SK-N-SH (cell line): ENCODE measurements at regions not wholly inside any gene's neighbourhood (a gene's known extent, or its start where the extent isn't known, plus 50 kb on each side); places are given as distances from the start of the nearest gene placed in this dataset.
A peak's percentile ranks its signal among the peaks of the same experiment; 100 is the strongest.

Source experiments
- CTCF ChIA-PET: fragments of 300-600, 350-600 bp; formaldehyde crosslinking; extraction: SDS; loops from one replicate; lab custom pipeline; 2021; lab: Yijun Ruan, JAX
- POLR2A ChIA-PET: fragments of 350-600 bp; sonication (Branson Sonifier 250); formaldehyde crosslinking; extraction: SDS; loops from one replicate; lab custom pipeline; 2020; ENCODE audit warnings: antibody characterized with exemption, inconsistent platforms; lab: Yijun Ruan, JAX
- DNase-seq: peaks from one replicate; pipeline ENCODE4 v3.0.0; 2012
- H2AFZ ChIP-seq: fragments of 200-600 bp; sonication (generic); 2 replicates; pipeline ENCODE4 v1.8.1; 2016; ENCODE audit warnings: antibody characterized with exemption, mild to moderate bottlenecking, low read depth
- H3F3A ChIP-seq: fragments of 200-600 bp; sonication (generic); replicated peaks from 2 replicates; pipeline ENCODE3; 2016; ENCODE audit warnings: antibody characterized with exemption, mild to moderate bottlenecking; ENCODE audit not compliant: insufficient read depth
- H3K27ac ChIP-seq, 2 experiments: fragments of 200-500 bp in 1 of 2; fragments of 200-600 bp in 1 of 2; sonication (Bioruptor generic) in 1 of 2; sonication (generic), shearing (Covaris generic) in 1 of 2; 2 replicates each; pipeline versions ENCODE4 v1.5.1 to v1.6.1; 2014 to 2016; ENCODE audit warnings: low read depth in 2 of 2, inconsistent platforms in 1 of 2, low read length in 1 of 2, mild to moderate bottlenecking in 1 of 2, mixed read lengths in 1 of 2
- H3K27me3 ChIP-seq: fragments of 200-600 bp; sonication (generic), shearing (Covaris generic); 2 replicates; pipeline ENCODE4 v1.6.1; 2016; ENCODE audit warnings: mixed run types; ENCODE audit not compliant: insufficient read depth
- H3K36me3 ChIP-seq, 2 experiments: fragments of 200-500 bp in 1 of 2; fragments of 200-600 bp in 1 of 2; sonication (Bioruptor generic) in 1 of 2; sonication (generic) in 1 of 2; replicated peaks in 1 of 2; 2 replicates each; pipeline versions ENCODE3 to v1.5.1; 2014 to 2016; ENCODE audit warnings: low read length in 1 of 2, mild to moderate bottlenecking in 1 of 2; ENCODE audit not compliant: insufficient read depth in 2 of 2, control insufficient read depth in 1 of 2
- H3K4me1 ChIP-seq, 2 experiments: fragments of 200-500 bp in 1 of 2; fragments of 200-600 bp in 1 of 2; sonication (Bioruptor generic) in 1 of 2; sonication (generic), shearing (Covaris generic) in 1 of 2; 2 replicates each; pipeline versions ENCODE4 v1.5.1 to v1.6.1; 2014 to 2016; ENCODE audit warnings: low read depth in 1 of 2, low read length in 1 of 2, mixed run types in 1 of 2; ENCODE audit not compliant: insufficient read depth in 2 of 2, control insufficient read depth in 1 of 2
- H3K4me2 ChIP-seq: fragments of 200-600 bp; sonication (generic), shearing (Covaris generic); 2 replicates; pipeline ENCODE4 v1.6.1; 2017; ENCODE audit warnings: mixed run types
- H3K4me3 ChIP-seq, 2 experiments: fragments of 200-500 bp in 1 of 2; fragments of 200-600 bp in 1 of 2; sonication (Bioruptor generic) in 1 of 2; sonication (generic), shearing (Covaris generic) in 1 of 2; 2 replicates each; pipeline versions ENCODE4 v1.5.1 to v1.8.1; 2014 to 2016; ENCODE audit warnings: low read depth in 2 of 2, inconsistent platforms in 1 of 2, low read length in 1 of 2, mild to moderate bottlenecking in 1 of 2, mixed read lengths in 1 of 2, moderate library complexity in 1 of 2
- H3K79me2 ChIP-seq: fragments of 200-600 bp; sonication (generic); 2 replicates; pipeline ENCODE4 v1.8.1; 2017; ENCODE audit warnings: mild to moderate bottlenecking; ENCODE audit not compliant: insufficient read depth
- H3K9ac ChIP-seq: fragments of 200-600 bp; sonication (generic); 2 replicates; pipeline ENCODE4 v1.6.1; 2017; ENCODE audit warnings: mixed run types
- H3K9me2 ChIP-seq: fragments of 200-600 bp; sonication (generic); 2 replicates; pipeline ENCODE4 v1.6.1; 2017; ENCODE audit warnings: mixed run types
- H3K9me3 ChIP-seq: fragments of 200-600 bp; sonication (generic); 2 replicates; pipeline ENCODE4 v1.6.1; 2017; ENCODE audit warnings: mixed run types, mild to moderate bottlenecking, moderate library complexity
- H4K20me1 ChIP-seq: fragments of 200-600 bp; sonication (generic); 2 replicates; pipeline ENCODE4 v1.6.1; 2017; ENCODE audit warnings: mild to moderate bottlenecking, mixed run types; ENCODE audit not compliant: insufficient read depth
- ELF1 ChIP-seq: IDR thresholded peaks from 2 replicates; pipeline ENCODE4 v1.4.0; 2012
- EP300 ChIP-seq, 2 experiments: IDR thresholded peaks; 2 replicates each; pipeline versions ENCODE4 v1.4.0 to v1.6.1; 2012; ENCODE audit warnings: borderline replicate concordance in 1 of 2, low read depth in 1 of 2, low read length in 1 of 2
- EZH2phosphoT487 ChIP-seq: fragments of 200-600 bp; sonication (generic); IDR thresholded peaks from 2 replicates; pipeline ENCODE4 v1.6.1; 2017; ENCODE audit warnings: low read depth, mixed run types, mild to moderate bottlenecking, antibody characterized with exemption, moderate library complexity, borderline replicate concordance
- FOXJ3 ChIP-seq: sonication (generic); formaldehyde crosslinking; IDR thresholded peaks from 2 replicates; pipeline ENCODE4 v1.5.1; 2020; ENCODE audit warnings: mild to moderate bottlenecking, missing genetic modification reagents
- GABPA ChIP-seq: IDR thresholded peaks from 2 replicates; pipeline ENCODE4 v1.4.0; 2012; ENCODE audit warnings: low read depth, mild to moderate bottlenecking
- GATA2 ChIP-seq: sonication (generic); formaldehyde crosslinking; IDR thresholded peaks from 2 replicates; pipeline ENCODE4 v1.5.0; 2020; ENCODE audit warnings: mild to moderate bottlenecking, missing genetic modification reagents
- JUND ChIP-seq: IDR thresholded peaks from 2 replicates; pipeline ENCODE4 v1.4.0; 2012
- MEF2A ChIP-seq: IDR thresholded peaks from 2 replicates; pipeline ENCODE4 v1.4.0; 2012; ENCODE audit warnings: low read depth, borderline replicate concordance
- RAD21 ChIP-seq: IDR thresholded peaks from 2 replicates; pipeline ENCODE4 v1.6.1; 2012; ENCODE audit warnings: mild to moderate bottlenecking, low read length
- RCOR1 ChIP-seq: fragments of 150-350 bp; IDR thresholded peaks from 2 replicates; pipeline ENCODE4 v1.6.1; 2017; ENCODE audit warnings: antibody characterized with exemption, low read length
- SMC3 ChIP-seq: IDR thresholded peaks from 2 replicates; pipeline ENCODE4 v1.6.1; 2012; ENCODE audit warnings: low read depth, low read length, improper control_type of control experiment
- TAF1 ChIP-seq: IDR thresholded peaks from 2 replicates; pipeline ENCODE4 v1.6.1; 2012; ENCODE audit warnings: low read depth, mild to moderate bottlenecking, low read length, moderate library complexity, borderline replicate concordance
- YY1 ChIP-seq: IDR thresholded peaks from 2 replicates; pipeline ENCODE4 v1.4.0; 2012; ENCODE audit warnings: low read depth, mild to moderate bottlenecking
- WGBS: methylation state at CpG from one replicate; pipeline ENCODE4 v1.1.6; 2017; ENCODE audit warnings: low lambda C conversion rate; 5-methylcytosine and 5-hydroxymethylcytosine counted together
- TF ChIP-seq, protein P1 (sequence below): fragments of 200-600 bp; sonication (generic); IDR thresholded peaks from 2 replicates; pipeline ENCODE4 v1.6.1; 2017; ENCODE audit warnings: antibody characterized with exemption, mild to moderate bottlenecking, moderate library complexity
- TF ChIP-seq, protein P2 (sequence below): fragments of 150-350 bp; IDR thresholded peaks from 2 replicates; pipeline ENCODE4 v1.6.1; 2016; ENCODE audit warnings: mild to moderate bottlenecking, low read depth, low read length
- TF ChIP-seq, protein P3 (sequence below): IDR thresholded peaks from 2 replicates; pipeline ENCODE4 v1.4.0; 2012; ENCODE audit warnings: low read depth, borderline replicate concordance

DNA sequence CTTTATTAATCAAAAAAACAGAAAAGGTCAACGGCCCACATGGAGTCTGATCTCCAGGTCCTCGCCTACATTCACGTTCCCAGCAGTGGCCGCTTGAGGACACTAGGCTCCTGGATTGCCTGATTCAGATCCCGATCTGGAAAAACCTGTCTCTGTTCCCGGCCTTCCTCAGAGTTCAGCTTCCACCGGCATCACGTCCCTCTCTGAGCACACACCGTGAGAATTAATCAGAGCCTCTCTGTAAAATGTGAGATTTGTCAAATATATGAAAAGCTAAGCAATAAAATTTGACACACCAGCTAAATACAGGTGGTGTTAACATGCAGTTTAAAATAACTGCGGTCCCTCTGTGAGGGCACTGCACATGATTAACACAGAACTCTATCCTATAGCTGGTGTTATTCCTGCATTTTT is 122.8 kb upstream of the COL21A1 start (continued):
- no peak for TF ChIP-seq EZH2phosphoT487
- TF ChIP-seq, protein P1, sequence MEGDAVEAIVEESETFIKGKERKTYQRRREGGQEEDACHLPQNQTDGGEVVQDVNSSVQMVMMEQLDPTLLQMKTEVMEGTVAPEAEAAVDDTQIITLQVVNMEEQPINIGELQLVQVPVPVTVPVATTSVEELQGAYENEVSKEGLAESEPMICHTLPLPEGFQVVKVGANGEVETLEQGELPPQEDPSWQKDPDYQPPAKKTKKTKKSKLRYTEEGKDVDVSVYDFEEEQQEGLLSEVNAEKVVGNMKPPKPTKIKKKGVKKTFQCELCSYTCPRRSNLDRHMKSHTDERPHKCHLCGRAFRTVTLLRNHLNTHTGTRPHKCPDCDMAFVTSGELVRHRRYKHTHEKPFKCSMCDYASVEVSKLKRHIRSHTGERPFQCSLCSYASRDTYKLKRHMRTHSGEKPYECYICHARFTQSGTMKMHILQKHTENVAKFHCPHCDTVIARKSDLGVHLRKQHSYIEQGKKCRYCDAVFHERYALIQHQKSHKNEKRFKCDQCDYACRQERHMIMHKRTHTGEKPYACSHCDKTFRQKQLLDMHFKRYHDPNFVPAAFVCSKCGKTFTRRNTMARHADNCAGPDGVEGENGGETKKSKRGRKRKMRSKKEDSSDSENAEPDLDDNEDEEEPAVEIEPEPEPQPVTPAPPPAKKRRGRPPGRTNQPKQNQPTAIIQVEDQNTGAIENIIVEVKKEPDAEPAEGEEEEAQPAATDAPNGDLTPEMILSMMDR = peak; percentile 80
- no peak for TF ChIP-seq TAF1
- no peak for TF ChIP-seq YY1
- no peak for TF ChIP-seq EP300 (IDR thresholded peaks at IDR 0.05; ENCODE audit: borderline replicate concordance in 1 of 2, low read depth in 1 of 2, low read length in 1 of 2)
- TF ChIP-seq GATA2 = no peak
- TF ChIP-seq MEF2A = no peak
- TF ChIP-seq FOXJ3 (CRISPR knock-in tag) = no peak
- TF ChIP-seq, all 33 proteins: peak for 6

DNA sequence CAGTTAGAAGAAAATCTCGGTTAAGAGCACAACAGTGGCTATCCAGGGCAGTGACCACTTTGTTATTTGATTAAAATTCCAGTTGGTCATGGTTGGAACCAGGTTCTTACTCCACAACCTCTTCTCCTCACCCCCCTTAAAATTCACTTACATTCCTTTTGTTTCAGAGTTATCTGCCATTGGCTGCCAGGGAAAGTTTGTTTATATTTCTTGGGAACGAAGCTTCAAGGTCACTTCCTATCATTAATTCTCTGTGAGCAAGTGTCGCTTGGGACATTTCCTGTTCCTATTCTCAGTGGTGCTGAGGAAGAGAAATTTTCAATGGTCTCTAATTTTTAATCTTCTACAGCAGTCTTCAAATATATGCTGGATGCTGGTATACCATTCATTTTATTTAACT is 121.1 kb upstream of the COL21A1 start:
- Histone ChIP-seq H3K27ac (peak overlapping the region in 1 of 2 experiments; percentile 94; a peak in 1 of 4 replicates), H3K9me3 (no peaks in the 10 kb centered on the region), H4K20me1 (no peaks in the 10 kb centered on the region), H3K9ac (no peak overlapping the region), H3K4me3 (no peak overlapping the region), H3F3A (peaks cover 59% of the 10 kb centered on the region), H3K9me2 (no peaks in the 10 kb centered on the region), H3K4me1 (peaks cover 43 to 45% of the 10 kb centered on the region in 2 experiments), H2AFZ (no peak overlapping the region), H3K4me2 (no peak overlapping the region), H3K79me2 (no peaks in the 10 kb centered on the region), H3K36me3 (no peaks in the 10 kb centered on the region), H3K27me3 (no peaks in the 10 kb centered on the region)
- CTCF ChIA-PET = interaction anchor here (0.7 to 8.9 kb wide), 9 partner anchors 100 to 225 kb away, joined by 3 to 150 read pairs (median 12); no protein-coding TSS in a partner anchor
- 83% methylated on average over 3 of the region's 3 CpGs for WGBS
- POLR2A ChIA-PET = no interaction called here
- DNase-seq = no peak
- TF ChIP-seq JUND (no peak), RAD21 (no peak), RCOR1 (no peak), MEF2A (no peak), TAF1 (no peak), ELF1 (no peak), GABPA (no peak), SMC3 (no peak), EP300 (IDR thresholded peaks at IDR 0.05; ENCODE audit: borderline replicate concordance in 1 of 2, low read depth in 1 of 2, low read length in 1 of 2) (no peak)
- TF ChIP-seq, protein P2, sequence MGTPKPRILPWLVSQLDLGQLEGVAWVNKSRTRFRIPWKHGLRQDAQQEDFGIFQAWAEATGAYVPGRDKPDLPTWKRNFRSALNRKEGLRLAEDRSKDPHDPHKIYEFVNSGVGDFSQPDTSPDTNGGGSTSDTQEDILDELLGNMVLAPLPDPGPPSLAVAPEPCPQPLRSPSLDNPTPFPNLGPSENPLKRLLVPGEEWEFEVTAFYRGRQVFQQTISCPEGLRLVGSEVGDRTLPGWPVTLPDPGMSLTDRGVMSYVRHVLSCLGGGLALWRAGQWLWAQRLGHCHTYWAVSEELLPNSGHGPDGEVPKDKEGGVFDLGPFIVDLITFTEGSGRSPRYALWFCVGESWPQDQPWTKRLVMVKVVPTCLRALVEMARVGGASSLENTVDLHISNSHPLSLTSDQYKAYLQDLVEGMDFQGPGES = no peak
- TF ChIP-seq, protein P1 = no peak
- TF ChIP-seq, protein P3, sequence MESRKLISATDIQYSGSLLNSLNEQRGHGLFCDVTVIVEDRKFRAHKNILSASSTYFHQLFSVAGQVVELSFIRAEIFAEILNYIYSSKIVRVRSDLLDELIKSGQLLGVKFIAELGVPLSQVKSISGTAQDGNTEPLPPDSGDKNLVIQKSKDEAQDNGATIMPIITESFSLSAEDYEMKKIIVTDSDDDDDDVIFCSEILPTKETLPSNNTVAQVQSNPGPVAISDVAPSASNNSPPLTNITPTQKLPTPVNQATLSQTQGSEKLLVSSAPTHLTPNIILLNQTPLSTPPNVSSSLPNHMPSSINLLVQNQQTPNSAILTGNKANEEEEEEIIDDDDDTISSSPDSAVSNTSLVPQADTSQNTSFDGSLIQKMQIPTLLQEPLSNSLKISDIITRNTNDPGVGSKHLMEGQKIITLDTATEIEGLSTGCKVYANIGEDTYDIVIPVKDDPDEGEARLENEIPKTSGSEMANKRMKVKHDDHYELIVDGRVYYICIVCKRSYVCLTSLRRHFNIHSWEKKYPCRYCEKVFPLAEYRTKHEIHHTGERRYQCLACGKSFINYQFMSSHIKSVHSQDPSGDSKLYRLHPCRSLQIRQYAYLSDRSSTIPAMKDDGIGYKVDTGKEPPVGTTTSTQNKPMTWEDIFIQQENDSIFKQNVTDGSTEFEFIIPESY = no peak
